ENCODE measurements at regions not wholly inside any gene's neighbourhood (a gene's known extent, or its start where the extent isn't known, plus 50 kb on each side); places are given as distances from the start of the nearest gene placed in this dataset.
"Not testable (repeated sequence)": the region's sequence is repeated elsewhere in the genome, so short reads cannot be mapped to it uniquely, and the experiment has no call there.

DNA sequence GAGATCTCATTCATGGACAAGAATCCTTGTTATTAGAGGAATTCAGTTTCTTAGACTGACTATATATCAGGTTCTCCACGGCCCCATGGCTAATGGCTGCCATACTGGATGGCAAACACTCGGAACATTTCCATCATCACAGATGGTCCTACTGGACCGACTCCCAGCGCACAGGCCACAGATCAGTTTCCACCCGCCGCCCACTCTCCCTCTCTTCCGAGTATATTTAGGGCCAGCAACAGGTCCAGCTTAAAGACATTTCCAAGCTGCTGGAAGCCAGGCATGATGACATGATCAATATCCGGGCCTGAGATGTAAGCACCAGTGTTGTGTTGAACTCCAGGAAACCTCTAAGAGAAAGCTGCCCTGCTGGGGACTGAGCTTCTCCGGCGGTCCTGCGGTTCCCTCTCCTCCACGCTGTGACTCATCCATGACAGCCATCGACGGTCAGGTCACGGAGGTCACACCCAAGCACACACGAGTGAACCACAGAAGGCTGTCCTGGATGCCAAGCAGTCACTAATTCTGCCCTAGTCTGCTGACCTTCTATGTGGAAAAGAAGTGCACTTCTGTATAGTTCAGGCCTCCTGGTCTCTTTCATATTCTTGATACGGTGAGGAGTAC is 64.4 kb upstream of the LPCAT1 start:
- H3K27ac ChIP-seq (ENCODE audit: low read depth, low read length), result not testable (repeated sequence)
- WGBS, 3 donors, result 92 to 94% (median 92%) methylated on average over 17 of the region's 17 CpGs

DNA sequence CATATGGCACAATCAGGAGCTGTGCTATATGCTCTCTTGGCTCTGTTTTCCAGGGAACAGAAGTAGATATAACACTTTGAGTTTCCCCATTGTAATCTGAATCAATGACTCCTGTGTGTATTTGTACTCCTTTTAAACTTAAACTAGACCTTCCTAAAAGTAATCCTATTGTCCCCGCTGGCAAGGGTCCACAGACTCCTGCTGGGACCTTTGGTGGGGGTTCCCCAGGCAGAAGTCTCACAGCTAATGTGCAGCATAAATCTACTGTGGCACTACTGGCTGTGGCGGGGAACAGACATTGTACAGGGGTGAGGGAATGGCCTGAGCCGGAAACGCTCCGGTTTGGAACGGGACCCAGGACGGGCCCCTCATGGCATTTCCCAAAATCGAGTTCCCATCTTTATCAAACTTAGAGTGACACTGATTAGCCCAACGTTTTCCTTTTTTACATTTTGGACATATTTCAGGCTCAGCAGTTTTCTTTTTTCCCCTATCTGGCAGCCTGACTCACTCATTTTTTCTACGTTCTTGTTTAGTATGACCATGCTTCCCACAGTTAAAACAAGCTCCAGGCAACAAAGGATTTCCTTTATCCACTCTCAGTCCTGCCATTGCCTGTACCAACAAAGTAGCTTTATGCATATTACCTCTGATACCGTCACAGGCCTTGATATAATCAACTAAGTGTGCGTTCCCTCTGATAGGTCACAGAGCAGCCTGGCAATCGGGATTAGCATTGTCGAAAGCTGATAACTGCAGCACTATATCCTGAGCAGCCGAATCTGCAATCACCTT is 59.5 kb upstream of the LPCAT1 start:
- not testable (repeated sequence) for H3K27ac ChIP-seq (ENCODE audit: low read depth, low read length)
- 86 to 91% (median 88%) methylated on average over 15 of the region's 15 CpGs for WGBS, 3 donors

DNA sequence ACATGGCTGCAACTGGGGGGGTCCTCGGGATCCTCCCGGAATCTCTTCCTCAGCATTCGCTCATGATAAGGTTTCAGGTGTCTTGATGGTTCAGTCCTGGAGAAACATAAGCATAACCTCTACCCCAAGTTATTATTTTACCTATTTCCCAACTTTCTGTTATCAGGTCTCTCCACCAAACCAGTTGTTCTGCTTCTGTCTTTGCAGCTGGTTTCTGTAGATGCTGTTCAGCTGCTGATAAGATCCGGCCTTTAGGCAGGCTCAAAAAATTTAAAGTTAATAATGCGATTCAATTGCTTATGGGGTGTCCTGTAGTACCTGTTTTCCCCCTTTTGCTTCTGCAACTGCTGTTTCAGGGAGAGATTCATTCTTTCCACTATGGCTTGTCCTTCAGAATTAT is 55.6 kb upstream of the LPCAT1 start:
- H3K27ac ChIP-seq (ENCODE audit: low read depth, low read length), result not testable (repeated sequence)
- whole genome bisulfite sequencing, 3 donors, result 89 to 97% (median 94%) methylated on average over 5 of the region's 5 CpGs

DNA sequence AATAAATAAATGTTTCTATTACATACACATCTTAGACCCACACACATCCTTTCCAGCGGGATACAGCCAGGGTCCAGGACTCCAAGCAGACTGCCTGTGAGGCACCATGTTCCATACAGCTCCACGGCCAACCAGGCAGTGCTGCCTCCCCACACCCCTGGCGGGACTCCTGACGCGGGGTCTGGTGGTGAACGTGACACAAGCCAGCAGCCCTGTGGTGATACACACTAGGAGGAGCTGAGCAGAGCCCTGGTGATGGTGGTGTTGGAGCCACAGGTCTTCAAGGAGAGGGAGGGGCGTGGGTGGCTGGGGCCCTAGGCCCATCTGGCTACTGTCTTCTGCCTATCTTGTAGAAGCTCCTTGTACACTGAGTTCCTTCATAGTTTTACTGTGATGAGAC is 53.1 kb upstream of the LPCAT1 start:
- H3K27ac ChIP-seq (ENCODE audit: low read depth, low read length), result not testable (repeated sequence)
- 88 to 94% (median 88%) methylated on average over 7 of the region's 7 CpGs for whole genome bisulfite sequencing, 3 donors

DNA sequence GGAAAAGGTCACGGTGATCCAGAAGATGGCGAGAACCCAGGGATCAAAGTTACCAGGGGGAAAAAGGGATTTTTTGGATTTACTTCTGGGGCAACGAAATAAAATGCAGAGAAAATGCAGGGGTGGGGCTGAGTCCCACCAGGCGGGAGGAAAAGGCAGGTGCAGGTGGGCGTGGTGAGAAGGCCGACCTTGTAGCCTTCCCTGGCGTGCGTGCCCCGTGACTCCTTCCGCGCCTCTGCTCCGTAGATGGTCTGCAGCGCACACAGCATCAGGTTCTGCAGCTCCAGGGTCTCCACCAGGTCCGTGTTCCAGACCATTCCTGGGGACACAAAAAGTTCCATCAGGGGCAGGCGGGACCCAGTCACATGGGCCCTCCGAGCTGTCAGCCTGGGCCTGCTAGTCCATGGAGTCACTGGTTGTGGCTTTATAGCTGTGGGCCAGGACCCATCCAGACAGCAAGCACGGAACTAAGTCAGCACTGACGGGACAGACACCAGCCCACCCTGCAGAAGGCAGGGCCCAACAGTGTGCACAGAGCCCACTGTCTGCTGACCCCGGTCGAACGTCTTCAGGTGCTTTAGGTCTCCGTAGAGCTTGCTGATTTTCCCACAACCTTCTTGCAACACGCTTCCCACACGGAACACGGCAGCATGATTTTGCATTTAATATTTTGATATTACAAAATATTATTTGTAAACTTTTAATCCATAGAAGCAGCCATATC is 52.4 kb upstream of the LPCAT1 start:
- WGBS, 3 donors, result 94 to 97% (median 96%) methylated on average over 21 to 22 of the region's 25 CpGs

DNA sequence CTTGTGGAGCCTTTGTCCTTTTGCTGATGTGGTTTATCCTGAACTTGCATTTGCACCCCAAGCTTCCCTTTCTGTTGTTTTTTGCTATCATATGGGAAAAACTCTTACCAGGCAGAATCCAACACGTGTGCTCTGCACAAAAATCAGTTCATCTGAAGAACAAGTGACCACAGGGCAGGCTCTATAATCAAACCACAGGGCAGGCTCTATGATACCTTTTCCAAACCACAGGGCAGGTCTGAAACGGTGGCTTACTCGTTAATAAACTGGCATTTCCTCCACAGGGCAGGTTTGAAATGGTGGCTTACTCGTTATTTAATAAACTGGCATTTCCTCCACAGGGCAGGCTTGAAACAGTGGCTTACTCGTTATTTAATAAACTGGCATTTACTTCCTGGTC is 51.7 kb upstream of the LPCAT1 start:
- H3K27ac ChIP-seq (ENCODE audit: low read depth, low read length), result not testable (repeated sequence)
- WGBS, 3 donors, result 67 to 76% (median 72%) methylated on average over 5 of the region's 5 CpGs

More for the DNA sequence above, 52.4 kb upstream of the LPCAT1 start:
- not testable (repeated sequence) for H3K27ac ChIP-seq (ENCODE audit: low read depth, low read length)

DNA sequence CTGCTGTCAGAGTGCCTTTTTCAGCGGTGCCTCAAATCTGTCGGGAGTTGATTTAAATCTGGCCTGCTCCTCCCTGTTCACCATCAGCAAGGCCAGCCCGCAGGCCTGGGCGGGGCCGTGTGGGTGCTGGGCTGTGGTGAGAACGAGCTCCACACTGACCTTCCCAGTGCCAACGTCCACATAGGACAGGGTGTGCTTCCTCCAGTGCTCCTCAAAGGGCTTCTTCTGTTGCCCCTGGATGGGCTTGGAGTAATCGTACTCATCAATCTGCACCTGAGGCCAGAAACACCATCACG is 50.2 kb upstream of the LPCAT1 start:
- WGBS, 3 donors, result 79 to 86% (median 84%) methylated on average over 7 of the region's 9 CpGs
- not testable (repeated sequence) for H3K27ac ChIP-seq (ENCODE audit: low read depth, low read length)

DNA sequence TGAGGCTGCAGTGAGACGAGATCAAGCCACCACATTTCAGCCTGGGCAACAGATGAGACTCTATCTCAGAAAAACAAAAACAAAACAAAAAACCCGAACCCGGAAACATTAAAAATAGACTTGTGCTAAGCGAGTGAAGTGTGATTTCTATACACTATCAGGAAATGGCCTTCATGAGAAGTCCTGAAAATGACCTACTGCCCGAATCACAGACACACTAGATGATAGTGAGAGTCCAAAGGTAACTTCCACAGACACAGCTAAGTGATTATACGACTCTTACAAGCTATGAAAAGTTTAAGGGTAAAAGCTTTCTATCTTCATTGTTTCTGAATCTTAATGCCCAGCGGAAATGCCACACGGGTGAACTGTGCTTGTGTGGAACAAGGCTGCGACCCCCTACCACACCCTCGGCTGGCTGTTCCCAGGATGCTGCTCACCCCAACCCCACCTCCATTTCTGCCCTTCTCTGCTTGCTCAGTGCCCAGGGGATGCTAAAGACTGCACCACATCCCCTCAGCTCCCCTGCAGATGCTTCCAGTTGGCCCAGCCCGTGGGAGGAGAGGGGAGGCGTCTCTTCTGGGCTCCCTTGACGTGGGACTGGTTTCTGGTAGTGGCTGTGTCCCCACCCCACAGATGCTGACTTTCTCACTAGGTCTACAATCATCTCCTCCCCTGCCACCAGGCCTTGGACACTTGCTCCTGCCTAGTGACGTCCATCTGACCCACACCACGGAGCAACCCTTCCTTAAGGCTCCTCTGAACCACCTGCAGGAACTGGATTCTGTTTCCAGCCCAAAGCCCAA is 49.7 kb upstream of the LPCAT1 start:
- 85 to 89% (median 88%) methylated on average over 15 of the region's 15 CpGs for WGBS, 3 donors
- not testable (repeated sequence) for H3K27ac ChIP-seq (ENCODE audit: low read depth, low read length)
